HFFc6 (cell line): ENCODE measurements at regions not wholly inside any gene's neighbourhood (a gene's known extent, or its start where the extent isn't known, plus 50 kb on each side); places are given as distances from the start of the nearest gene placed in this dataset.
A peak's percentile ranks its signal among the peaks of the same experiment; 100 is the strongest.
"Not testable (repeated sequence)": the region's sequence is repeated elsewhere in the genome, so short reads cannot be mapped to it uniquely, and the experiment has no call there.

ENCODE experiments used
- DNase-seq: peaks from one replicate; pipeline ENCODE4 v3.0.0-alpha.2; 2018
- H3K27ac Mint-ChIP-seq: 2 replicates; pipeline ENCODE4 v1.8.0; 2020; ENCODE audit warnings: mild to moderate bottlenecking, mixed read lengths
- H3K27me3 Mint-ChIP-seq: 2 replicates; pipeline ENCODE4 v1.8.0; 2021; ENCODE audit warnings: mild to moderate bottlenecking, moderate library complexity, mixed read lengths; ENCODE audit not compliant: insufficient read depth
- H3K36me3 Mint-ChIP-seq: 2 replicates; pipeline ENCODE4 v1.8.0; 2021; ENCODE audit warnings: low read depth, mixed read lengths
- H3K4me1 Mint-ChIP-seq: 2 replicates; pipeline ENCODE4 v1.8.0; 2020; ENCODE audit warnings: low read depth, mixed read lengths
- H3K4me3 Mint-ChIP-seq: 2 replicates; pipeline ENCODE4 v1.8.0; 2020; ENCODE audit warnings: mild to moderate bottlenecking, moderate library complexity, mixed read lengths
- H3K9me3 Mint-ChIP-seq: 2 replicates; pipeline ENCODE4 v1.8.0; 2020; ENCODE audit warnings: mild to moderate bottlenecking, mixed read lengths
- CTCF ChIP-seq: fragments of 200-600 bp; sonication (generic); IDR thresholded peaks from 2 replicates; pipeline ENCODE4 v1.5.0; 2021; ENCODE audit warnings: antibody characterized with exemption, mild to moderate bottlenecking

GRCh38 chr20:11992426-11992825 lies 74.7 kb downstream of the BTBD3 start:
- DNase-seq: no peak
- Mint-ChIP-seq H3K36me3 (no peaks in the 10 kb centered on the region), H3K4me3 (no peak overlapping the region), H3K27ac (no peak overlapping the region), H3K9me3 (no peaks in the 10 kb centered on the region), H3K4me1 (no peaks in the 10 kb centered on the region), H3K27me3 (peaks cover 2% of the 10 kb centered on the region)
- no peak for TF ChIP-seq CTCF

GRCh38 chr20:11993886-11994461 lies 76.3 kb downstream of the BTBD3 start:
- no peak overlapping the region for H3K4me3 Mint-ChIP-seq
- H3K36me3 Mint-ChIP-seq: no peaks in the 10 kb centered on the region
- no peaks in the 10 kb centered on the region for H3K4me1 Mint-ChIP-seq
- no peak overlapping the region for H3K27ac Mint-ChIP-seq
- no peak for DNase-seq
- TF ChIP-seq CTCF: no peak
- no peaks in the 10 kb centered on the region for H3K9me3 Mint-ChIP-seq
- peaks cover 2% of the 10 kb centered on the region for H3K27me3 Mint-ChIP-seq

- no peak overlapping the region for H3K4me3 Mint-ChIP-seq
- H3K27ac Mint-ChIP-seq: no peak overlapping the region
- H3K4me1 Mint-ChIP-seq: no peaks in the 10 kb centered on the region
- DNase-seq: no peak
- H3K27me3 Mint-ChIP-seq: peaks cover 5% of the 10 kb centered on the region
- TF ChIP-seq CTCF: no peak
- H3K36me3 Mint-ChIP-seq: no peaks in the 10 kb centered on the region
- no peaks in the 10 kb centered on the region for H3K9me3 Mint-ChIP-seq
Observed at GRCh38 chr20:11995805-11996567, 78.3 kb downstream of the BTBD3 start.

GRCh38 chr20:12004776-12005175 lies 87.1 kb downstream of the BTBD3 start:
- not testable (repeated sequence) for H3K27me3 Mint-ChIP-seq, H3K36me3 Mint-ChIP-seq, H3K4me3 Mint-ChIP-seq, H3K27ac Mint-ChIP-seq, H3K4me1 Mint-ChIP-seq, H3K9me3 Mint-ChIP-seq, DNase-seq

- Mint-ChIP-seq H3K27me3 (peaks cover 3% of the 10 kb centered on the region), H3K36me3 (no peaks in the 10 kb centered on the region), H3K9me3 (no peaks in the 10 kb centered on the region), H3K27ac (no peak overlapping the region), H3K4me1 (no peaks in the 10 kb centered on the region), H3K4me3 (no peak overlapping the region)
- TF ChIP-seq CTCF: peak; percentile 88
- peak; percentile 41 for DNase-seq
Observed at GRCh38 chr20:12012241-12013222, 94.8 kb downstream of the BTBD3 start.
